ENCODE measurements at regions not wholly inside any gene's neighbourhood (a gene's known extent, or its start where the extent isn't known, plus 50 kb on each side); places are given as distances from the start of the nearest gene placed in this dataset.

DNA sequence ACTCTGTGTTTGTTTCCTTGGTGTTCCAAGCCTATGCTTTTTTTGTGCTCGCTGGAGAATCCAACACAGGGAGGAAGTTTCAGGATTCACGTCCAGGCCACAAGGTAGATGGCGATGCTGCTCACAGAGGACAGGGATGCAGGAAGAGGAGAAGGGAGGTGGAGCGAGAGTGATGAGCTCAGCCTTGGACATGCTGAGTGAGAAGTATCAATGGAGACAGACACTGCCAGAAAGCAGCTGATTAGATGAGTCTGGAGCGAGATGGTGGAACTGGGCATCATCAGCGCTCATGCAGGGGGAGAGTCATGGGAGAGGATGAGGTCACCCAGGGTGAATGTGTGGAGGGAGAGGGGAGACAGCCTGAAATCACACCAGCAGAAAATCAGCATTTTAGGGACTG lies 110.0 kb downstream of the GLUL start:
- Histone ChIP-seq H3K4me3 (replicated peaks in 1 of 2; ENCODE audit: low read depth in 1 of 2, low read length in 2 of 2) (no peak overlapping the region), H3K79me2 (ENCODE audit: insufficient read depth, low read length) (no peaks in the 10 kb centered on the region), H3K27ac (ENCODE audit: low read depth, low read length) (no peak overlapping the region), H3K9ac (ENCODE audit: low read length) (no peak overlapping the region), H3K27me3 (ENCODE audit: insufficient read depth, low read length) (no peaks in the 10 kb centered on the region), H3K4me2 (ENCODE audit: low read length) (no peak overlapping the region), H3K9me3 (ENCODE audit: control insufficient read depth in 1 of 2, insufficient read depth in 1 of 2, low read depth in 1 of 2, low read length in 2 of 2) (no peaks in the 10 kb centered on the region), H2AFZ (ENCODE audit: low read depth, low read length, poor library complexity, severe bottlenecking) (no peak overlapping the region), H3K9me2 (ENCODE audit: insufficient read depth) (no peaks in the 10 kb centered on the region), H3K4me1 (ENCODE audit: control insufficient read depth in 1 of 2, insufficient read depth in 2 of 2, low read length in 2 of 2) (no peaks in the 10 kb centered on the region), H4K20me1 (ENCODE audit: insufficient read depth) (no peaks in the 10 kb centered on the region), H3K36me3 (ENCODE audit: control insufficient read depth in 1 of 2, insufficient read depth in 2 of 2, low read length in 2 of 2) (no peaks in the 10 kb centered on the region)
- ATAC-seq, result no peak
- intact Hi-C loops (cut with micrococcal nuclease), result no loop called here
- no peak for DNase-seq (ENCODE audit: low read depth, low spot score)
- no peak for TF ChIP-seq SIN3A (IDR thresholded peaks at IDR 0.05; ENCODE audit: low read depth)
- TF ChIP-seq ZNF274 (IDR thresholded peaks at IDR 0.05; ENCODE audit: low read depth, low read length), result no peak
- TF ChIP-seq ZFX (IDR thresholded peaks at IDR 0.05), result no peak
- CTCF ChIA-PET, result no interaction called here
- RAD21 ChIA-PET (ENCODE audit: low non-redundant PET in 1 of 2, low total read pairs in 2 of 2, uncharacterized antibody in 2 of 2, unreplicated experiment in 2 of 2), result no interaction called here
- POLR2A ChIA-PET, result no interaction called here
- BruUV-seq (replicated peaks), result no TSS peak

DNA sequence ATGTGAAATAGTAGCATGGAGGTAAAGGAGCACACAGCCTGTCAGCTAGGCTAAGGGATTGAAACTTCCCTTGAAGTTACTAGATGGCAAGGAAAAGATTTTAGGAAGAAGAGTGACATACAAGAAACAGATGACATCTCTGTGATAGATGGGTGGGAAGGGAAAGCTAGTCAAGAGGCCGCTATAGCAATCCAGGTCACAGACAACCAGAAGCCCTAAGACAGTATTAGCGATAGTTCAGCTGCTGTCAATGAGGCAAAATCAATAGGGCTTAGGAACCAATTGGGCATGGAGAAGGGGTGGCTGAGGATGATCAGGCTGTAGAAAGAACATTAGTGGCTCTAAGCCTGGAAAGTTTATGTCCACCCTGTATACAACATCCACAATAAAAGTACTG lies 111.1 kb downstream of the GLUL start:
- H3K36me3 ChIP-seq (ENCODE audit: control insufficient read depth in 1 of 2, insufficient read depth in 2 of 2, low read length in 2 of 2), result no peaks in the 10 kb centered on the region
- H3K4me1 ChIP-seq (ENCODE audit: control insufficient read depth in 1 of 2, insufficient read depth in 2 of 2, low read length in 2 of 2), result no peaks in the 10 kb centered on the region
- H2AFZ ChIP-seq (ENCODE audit: low read depth, low read length, poor library complexity, severe bottlenecking), result no peak overlapping the region
- ChIA-PET RAD21 (ENCODE audit: low non-redundant PET in 1 of 2, low total read pairs in 2 of 2, uncharacterized antibody in 2 of 2, unreplicated experiment in 2 of 2) (interaction anchor here in 1 of 2 experiments (0.8 kb wide), 1 partner anchor 137 kb away, joined by 4 read pairs; no protein-coding TSS in a partner anchor), CTCF (no interaction called here), POLR2A (no interaction called here)
- H3K4me3 ChIP-seq (replicated peaks in 1 of 2; ENCODE audit: low read depth in 1 of 2, low read length in 2 of 2), result no peak overlapping the region
- no peak for DNase-seq (ENCODE audit: low read depth, low spot score)
- H3K4me2 ChIP-seq (ENCODE audit: low read length), result no peak overlapping the region
- no peaks in the 10 kb centered on the region for H4K20me1 ChIP-seq (ENCODE audit: insufficient read depth)
- no peaks in the 10 kb centered on the region for H3K9me2 ChIP-seq (ENCODE audit: insufficient read depth)
- TF ChIP-seq, protein P1, sequence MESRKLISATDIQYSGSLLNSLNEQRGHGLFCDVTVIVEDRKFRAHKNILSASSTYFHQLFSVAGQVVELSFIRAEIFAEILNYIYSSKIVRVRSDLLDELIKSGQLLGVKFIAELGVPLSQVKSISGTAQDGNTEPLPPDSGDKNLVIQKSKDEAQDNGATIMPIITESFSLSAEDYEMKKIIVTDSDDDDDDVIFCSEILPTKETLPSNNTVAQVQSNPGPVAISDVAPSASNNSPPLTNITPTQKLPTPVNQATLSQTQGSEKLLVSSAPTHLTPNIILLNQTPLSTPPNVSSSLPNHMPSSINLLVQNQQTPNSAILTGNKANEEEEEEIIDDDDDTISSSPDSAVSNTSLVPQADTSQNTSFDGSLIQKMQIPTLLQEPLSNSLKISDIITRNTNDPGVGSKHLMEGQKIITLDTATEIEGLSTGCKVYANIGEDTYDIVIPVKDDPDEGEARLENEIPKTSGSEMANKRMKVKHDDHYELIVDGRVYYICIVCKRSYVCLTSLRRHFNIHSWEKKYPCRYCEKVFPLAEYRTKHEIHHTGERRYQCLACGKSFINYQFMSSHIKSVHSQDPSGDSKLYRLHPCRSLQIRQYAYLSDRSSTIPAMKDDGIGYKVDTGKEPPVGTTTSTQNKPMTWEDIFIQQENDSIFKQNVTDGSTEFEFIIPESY (IDR thresholded peaks at IDR 0.05; ENCODE audit: extremely low read depth, insufficient replicate concordance, low read length), result no peak
- TF ChIP-seq ZFX (IDR thresholded peaks at IDR 0.05) (no peak), SP1 (IDR thresholded peaks at IDR 0.05; ENCODE audit: low read depth) (no peak), SIN3A (IDR thresholded peaks at IDR 0.05; ENCODE audit: low read depth) (no peak), JUND (IDR thresholded peaks at IDR 0.05) (no peak), POLR2AphosphoS5 (IDR thresholded peaks at IDR 0.05; ENCODE audit: low read depth, low read length) (no peak), YY1 (IDR thresholded peaks at IDR 0.05; ENCODE audit: extremely low read depth, insufficient replicate concordance, low read depth, low read length) (no peak), SRF (IDR thresholded peaks at IDR 0.05; ENCODE audit: low read depth) (no peak), ZNF274 (IDR thresholded peaks at IDR 0.05; ENCODE audit: low read depth, low read length) (no peak), ELF1 (IDR thresholded peaks at IDR 0.05; ENCODE audit: borderline replicate concordance, low read depth) (no peak), TCF7L2 (IDR thresholded peaks at IDR 0.05; ENCODE audit: borderline replicate concordance, extremely low read depth, insufficient read depth, insufficient read length) (no peak), EZH2 (IDR thresholded peaks at IDR 0.05) (no peak), FOSL1 (IDR thresholded peaks at IDR 0.05; ENCODE audit: low read depth) (no peak), CEBPB (IDR thresholded peaks at IDR 0.05; ENCODE audit: low read depth) (no peak), RAD21 (IDR thresholded peaks at IDR 0.05; ENCODE audit: low read depth) (no peak)
- TF ChIP-seq, protein P2, sequence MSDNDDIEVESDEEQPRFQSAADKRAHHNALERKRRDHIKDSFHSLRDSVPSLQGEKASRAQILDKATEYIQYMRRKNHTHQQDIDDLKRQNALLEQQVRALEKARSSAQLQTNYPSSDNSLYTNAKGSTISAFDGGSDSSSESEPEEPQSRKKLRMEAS (IDR thresholded peaks at IDR 0.05), result no peak
- TF ChIP-seq, protein P3, sequence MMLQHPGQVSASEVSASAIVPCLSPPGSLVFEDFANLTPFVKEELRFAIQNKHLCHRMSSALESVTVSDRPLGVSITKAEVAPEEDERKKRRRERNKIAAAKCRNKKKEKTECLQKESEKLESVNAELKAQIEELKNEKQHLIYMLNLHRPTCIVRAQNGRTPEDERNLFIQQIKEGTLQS (IDR thresholded peaks at IDR 0.05), result no peak
- TF ChIP-seq, protein P4, sequence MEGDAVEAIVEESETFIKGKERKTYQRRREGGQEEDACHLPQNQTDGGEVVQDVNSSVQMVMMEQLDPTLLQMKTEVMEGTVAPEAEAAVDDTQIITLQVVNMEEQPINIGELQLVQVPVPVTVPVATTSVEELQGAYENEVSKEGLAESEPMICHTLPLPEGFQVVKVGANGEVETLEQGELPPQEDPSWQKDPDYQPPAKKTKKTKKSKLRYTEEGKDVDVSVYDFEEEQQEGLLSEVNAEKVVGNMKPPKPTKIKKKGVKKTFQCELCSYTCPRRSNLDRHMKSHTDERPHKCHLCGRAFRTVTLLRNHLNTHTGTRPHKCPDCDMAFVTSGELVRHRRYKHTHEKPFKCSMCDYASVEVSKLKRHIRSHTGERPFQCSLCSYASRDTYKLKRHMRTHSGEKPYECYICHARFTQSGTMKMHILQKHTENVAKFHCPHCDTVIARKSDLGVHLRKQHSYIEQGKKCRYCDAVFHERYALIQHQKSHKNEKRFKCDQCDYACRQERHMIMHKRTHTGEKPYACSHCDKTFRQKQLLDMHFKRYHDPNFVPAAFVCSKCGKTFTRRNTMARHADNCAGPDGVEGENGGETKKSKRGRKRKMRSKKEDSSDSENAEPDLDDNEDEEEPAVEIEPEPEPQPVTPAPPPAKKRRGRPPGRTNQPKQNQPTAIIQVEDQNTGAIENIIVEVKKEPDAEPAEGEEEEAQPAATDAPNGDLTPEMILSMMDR (IDR thresholded peaks at IDR 0.05 in 2 of 3, conservative IDR thresholded peaks at IDR 0.05 in 1 of 3; ENCODE audit: borderline replicate concordance in 1 of 3, insufficient read depth in 1 of 3, low read depth in 2 of 3, low read length in 2 of 3), result no peak
- H3K79me2 ChIP-seq (ENCODE audit: insufficient read depth, low read length), result no peaks in the 10 kb centered on the region
- no peaks in the 10 kb centered on the region for H3K27me3 ChIP-seq (ENCODE audit: insufficient read depth, low read length)
- BruUV-seq (replicated peaks), result no TSS peak
- no peak overlapping the region for H3K27ac ChIP-seq (ENCODE audit: low read depth, low read length)
- ATAC-seq, result no peak
- intact Hi-C loops (cut with micrococcal nuclease), result no loop called here
- H3K9ac ChIP-seq (ENCODE audit: low read length), result no peak overlapping the region
- no peaks in the 10 kb centered on the region for H3K9me3 ChIP-seq (ENCODE audit: control insufficient read depth in 1 of 2, insufficient read depth in 1 of 2, low read depth in 1 of 2, low read length in 2 of 2)

All from HCT116 (cell line).